GM21381 (cell line): ENCODE measurements at regions not wholly inside any gene's neighbourhood (a gene's known extent, or its start where the extent isn't known, plus 50 kb on each side); places are given as distances from the start of the nearest gene placed in this dataset.

ENCODE experiments used
- ATAC-seq: cut with Tn5 transposase; IDR thresholded peaks from one replicate; pipeline ENCODE4 v1.9.1; 2021; ENCODE audit warnings: mild to moderate bottlenecking, moderate library complexity; ENCODE audit not compliant: unreplicated experiment

DNA sequence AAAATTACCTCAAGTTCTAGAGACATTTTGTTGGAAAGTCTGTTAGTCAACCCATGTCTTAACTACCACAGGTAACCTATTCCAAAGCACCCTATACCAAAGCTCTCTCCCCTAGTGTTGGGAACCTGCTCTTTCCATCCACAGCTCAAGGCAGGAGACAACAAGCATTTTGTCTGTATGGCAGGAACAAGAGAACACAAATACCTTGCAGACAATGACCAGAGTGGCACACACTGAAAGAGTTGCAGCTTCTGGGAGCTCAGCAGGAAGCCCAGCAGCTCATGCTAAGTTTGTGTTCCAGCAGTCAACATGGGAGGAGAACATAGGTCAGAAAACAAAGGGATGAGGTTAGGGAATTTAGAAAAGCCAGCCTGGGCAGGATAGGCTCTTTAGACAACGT is 300.8 kb downstream of the HHIPL2 start:
- ATAC-seq = no peak

DNA sequence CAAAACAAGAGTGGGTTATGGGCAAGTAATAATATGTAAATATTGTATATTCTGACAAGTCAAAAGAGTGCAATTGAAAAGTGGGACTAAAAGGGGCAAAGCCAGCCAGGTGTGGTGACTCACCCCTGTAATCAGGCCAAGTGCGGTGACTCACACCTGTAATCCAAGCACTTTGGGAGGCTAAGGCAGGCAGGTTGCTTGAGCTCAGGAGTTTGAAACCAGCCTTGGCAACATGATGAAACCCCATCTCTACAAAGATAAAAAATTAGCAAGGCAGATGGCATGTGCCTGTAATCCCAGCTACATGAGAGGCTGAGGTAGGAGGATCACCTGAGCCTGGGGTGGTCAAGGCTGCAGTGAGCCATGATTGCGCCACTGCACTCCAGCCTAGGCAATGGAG is 304.0 kb downstream of the HHIPL2 start:
- no peak for ATAC-seq

DNA sequence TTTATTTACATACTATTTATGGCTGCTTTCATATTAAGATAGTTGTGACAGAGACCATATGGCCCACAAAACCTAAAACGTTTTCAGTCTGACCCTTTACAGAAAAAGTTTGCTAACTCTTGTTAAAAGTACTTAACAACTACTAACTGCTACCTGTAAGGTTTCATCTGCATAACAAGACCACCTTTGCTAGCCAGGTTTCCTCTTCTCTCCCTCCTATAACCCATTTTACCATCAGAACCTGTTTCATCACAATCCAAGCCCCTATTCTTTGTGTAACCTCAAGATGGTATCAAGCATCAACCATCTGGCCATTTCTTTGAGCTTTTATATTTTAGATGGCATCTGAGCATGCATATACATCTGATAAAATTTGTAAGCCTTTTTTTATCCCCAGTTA is 305.4 kb downstream of the HHIPL2 start:
- ATAC-seq = no peak

DNA sequence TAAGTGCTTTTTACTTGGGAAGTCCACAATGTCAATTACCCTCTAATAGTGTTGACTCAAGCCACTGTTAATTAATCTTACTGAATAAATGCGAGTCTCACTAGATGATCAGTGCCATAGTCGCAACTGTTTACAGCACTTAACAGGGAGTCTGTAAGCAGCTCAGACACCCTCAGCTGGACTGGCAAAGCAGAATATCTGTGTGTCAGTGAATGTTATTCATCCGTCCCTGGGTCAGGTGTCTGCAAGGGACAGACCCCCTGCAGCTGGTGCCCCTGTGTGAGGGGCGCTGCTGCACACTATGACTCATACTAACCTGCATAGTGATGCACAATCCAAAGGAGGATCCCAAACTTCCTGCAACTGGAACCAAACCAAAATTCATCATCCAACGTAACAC is 306.5 kb downstream of the HHIPL2 start:
- no peak for ATAC-seq

DNA sequence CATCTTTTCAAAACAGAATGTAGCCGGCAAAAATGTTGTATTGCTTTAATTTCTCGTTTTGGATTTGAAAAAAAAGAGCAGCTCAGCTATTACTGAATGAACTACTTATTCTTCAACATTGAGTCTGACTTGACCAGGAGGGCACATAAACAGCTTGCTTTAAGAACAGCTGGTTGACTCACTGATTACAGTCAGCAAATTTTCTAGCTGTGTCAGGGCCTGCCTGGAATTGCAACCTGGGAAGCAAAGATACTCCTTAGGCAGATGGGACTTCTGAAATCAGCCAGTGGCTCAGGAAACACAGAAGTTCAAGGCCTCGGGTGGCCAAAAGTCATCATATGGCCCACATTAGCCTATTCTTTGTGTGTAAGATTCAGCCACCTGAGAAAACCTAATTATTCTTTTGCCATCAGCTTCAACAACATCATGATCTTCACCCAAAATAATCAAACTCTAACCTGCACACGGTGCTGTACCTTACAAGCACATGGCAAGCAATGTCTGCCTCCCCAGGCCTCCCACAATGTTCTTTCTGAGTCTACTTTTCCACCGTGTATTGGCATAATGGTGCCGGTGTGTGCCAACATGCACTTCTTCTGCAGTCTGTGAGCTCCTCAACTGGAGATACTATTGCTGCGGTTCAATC is 307.2 kb downstream of the HHIPL2 start:
- no peak for ATAC-seq

DNA sequence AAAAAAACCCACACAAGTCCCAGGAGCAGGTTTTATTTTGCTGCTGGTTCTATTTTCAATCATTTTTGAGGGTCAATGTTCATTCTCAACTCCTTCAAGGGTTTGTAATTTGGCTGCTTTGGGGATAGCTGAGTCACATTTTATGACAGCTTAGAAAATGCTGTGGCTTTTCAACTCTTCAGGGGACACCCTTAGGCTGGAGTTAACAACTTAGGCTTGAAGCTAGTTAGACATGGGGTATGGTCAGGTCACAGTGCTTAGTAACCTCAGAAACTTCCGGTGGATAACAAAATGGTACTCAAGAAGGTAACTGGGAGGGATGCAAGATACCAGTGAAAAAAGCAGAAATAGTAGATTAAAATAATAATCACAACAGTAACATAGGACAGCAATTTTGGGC is 308.8 kb downstream of the HHIPL2 start:
- no peak for ATAC-seq

DNA sequence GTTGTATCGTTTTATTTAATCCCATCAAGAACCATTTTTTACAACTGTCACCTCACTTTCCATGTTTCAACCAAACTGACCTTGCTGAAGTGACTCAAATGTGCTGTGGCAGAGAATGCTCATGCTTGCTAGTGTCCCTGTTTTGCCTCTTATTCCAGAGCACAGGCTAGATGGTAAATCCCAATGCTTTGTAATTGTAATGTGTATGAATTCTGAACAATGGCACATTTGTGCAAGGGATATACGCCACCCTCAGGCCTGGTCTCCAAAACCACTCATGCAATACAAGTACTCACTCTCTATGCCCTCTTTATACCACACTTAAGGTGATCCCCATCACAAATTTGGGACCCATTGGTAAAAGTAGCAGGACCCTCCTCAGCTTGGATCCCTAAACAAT is 313.6 kb downstream of the HHIPL2 start:
- ATAC-seq = no peak

DNA sequence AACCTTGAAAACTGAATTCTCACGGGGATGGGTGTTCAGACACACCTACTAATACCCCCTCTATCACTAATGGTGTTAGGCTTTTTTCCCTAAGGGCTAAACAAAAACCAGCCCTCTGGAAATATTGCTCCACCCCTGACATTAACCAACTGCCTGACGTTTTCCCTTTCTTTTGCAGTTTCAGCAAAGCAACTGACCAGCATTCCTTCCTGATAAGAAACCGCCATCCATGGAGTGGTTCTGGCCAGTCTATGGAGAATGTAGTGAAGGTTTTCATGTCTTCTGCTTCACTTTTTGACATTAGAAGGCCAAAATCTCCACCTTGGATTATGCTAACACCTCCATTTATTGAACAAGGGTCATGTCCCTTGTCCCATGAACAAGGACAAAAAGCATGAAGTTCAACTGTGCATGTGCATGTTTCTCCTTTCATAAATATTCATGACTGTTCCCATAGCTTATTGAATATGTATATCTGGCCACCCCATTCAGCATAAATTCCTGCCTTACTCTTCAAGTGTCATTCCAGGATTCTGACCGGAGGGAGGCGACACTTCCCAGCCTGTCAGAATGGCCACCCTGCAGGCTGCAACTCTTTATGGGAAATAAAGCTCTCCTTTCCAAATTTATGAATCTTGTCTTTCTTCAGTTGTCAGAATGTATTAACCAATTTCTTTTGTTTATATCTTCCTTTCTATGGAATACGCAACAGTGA is 314.3 kb downstream of the HHIPL2 start:
- no peak for ATAC-seq

DNA sequence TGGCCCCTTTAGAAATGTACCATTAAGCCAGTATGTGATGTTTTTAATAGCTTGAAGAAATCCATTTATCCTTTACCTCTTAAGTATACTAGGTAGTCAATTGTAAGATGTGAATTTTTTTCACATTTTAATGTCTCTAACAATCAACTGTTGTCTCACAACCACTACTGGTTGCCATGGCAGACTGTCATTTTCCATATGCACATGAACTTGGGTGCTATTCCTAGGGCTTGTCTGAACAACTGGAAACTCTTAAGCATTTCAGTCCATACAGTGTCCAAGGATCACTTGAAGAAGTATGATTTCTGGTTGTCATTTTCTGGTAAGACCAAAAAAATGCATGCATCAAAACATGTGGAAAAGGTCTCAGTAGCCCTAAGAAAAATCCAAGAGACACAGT is 315.1 kb downstream of the HHIPL2 start:
- ATAC-seq = no peak

DNA sequence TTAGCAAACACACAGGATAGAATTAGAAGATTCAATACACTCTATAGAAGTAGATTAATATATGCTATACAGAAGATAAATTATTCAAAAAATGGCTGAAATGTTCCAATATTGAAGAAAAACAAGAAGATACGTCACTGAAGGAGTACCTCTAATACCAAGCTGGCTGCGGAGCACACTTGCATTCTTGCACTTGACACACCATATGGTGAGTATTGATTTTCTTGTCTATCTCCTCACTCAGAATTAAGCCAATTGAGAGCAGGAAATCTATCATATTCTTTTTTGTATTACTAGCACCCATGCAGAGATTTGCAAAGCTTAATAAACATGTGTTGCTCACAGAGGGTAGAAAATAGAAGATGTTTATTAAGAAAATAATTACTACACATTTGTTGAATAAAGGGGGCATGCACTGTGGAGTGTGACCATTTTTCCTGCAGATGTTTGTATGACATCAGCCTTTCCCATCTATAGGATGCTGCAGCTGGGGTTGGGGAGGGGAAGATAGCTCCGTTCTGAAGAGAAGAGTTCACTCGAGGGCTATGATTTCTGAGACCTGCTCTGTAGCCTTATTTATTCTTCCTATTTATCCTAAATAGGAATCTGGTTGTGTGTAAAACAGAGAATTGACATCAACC is 318.1 kb downstream of the HHIPL2 start:
- ATAC-seq = no peak

DNA sequence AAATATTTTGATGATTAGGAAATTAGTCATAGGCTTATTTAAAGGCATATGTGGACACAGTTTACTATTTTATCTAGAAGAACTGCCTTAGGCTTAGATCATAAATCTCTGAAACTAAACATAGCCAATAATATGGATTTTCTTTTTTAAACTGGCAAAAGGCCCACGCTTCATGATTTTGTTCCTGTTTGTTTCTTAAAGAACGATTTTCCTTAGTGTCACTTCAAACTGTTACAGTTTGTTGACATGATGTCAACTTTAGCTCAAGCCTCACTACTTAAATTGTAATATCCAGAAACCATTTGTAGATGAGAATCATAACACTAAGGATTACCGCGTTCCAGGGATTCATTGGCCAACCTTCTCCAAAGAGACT is 322.6 kb downstream of the HHIPL2 start:
- ATAC-seq = no peak

DNA sequence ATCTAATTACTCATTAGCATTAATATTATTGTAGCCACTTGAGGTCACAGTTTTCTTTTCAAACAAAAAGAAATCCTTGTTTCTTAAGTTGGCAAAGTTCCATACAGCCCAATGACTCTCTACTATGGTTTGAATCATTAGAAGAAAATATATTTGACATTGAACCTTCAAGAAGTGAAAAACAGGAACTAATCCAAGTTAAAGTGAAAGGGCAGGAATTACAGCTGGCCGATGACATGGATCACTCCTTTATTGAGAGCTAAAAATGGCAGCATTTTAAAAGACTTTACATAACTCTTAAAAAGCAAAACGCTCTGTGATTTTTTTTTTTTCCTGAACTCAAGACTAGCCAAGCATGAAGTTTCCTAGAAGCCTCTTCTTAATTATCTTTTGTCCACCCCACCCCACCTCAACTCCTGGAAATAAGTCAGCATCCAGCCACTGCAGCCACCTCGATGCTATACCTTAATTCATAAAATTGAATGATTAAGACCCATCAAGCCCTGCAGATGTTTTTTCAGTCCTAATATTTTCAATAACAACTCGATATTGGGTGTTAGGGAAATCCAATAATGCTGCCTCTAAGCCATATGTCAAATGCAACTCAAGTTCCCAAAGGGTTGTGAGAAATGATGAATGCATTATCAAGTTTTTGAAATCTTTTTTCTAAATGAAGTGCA is 323.1 kb downstream of the HHIPL2 start:
- ATAC-seq = no peak

DNA sequence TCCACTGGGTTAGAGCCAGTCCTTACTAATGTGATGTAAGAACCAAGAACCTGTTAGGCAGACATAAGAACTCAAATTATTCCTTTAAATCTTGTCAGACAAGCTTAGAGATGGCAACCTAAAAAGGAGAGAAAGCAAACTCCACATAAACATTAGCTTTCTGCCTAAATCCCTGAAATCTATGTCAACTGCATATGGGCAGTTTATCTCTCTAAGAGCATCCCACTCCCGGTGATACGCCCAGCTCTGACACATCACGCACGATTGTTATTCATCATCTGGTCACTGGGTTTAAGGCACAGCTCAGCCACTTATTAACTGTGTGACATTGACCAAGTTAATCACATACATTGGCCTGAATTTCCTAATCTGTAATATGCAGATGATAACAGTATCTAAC is 323.7 kb downstream of the HHIPL2 start:
- no peak for ATAC-seq

DNA sequence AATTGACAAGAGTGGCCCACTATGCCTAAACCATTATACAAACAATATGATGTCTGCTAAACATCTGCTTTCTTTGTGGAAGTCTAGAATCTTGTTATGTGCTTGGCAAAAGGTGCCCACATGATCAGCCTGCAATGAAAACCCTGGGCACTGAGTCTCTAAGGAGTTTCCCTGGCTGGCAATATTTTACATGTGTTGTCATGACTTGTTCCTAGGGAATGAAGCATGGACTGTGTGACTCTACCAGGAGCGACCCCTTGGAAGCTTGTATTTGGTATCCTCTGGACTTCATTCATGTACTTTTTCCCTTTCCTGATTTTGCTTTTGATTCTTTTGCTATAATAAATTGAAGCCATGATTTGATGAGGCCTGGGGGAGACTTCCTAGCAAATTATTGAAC is 324.9 kb downstream of the HHIPL2 start:
- ATAC-seq = no peak

DNA sequence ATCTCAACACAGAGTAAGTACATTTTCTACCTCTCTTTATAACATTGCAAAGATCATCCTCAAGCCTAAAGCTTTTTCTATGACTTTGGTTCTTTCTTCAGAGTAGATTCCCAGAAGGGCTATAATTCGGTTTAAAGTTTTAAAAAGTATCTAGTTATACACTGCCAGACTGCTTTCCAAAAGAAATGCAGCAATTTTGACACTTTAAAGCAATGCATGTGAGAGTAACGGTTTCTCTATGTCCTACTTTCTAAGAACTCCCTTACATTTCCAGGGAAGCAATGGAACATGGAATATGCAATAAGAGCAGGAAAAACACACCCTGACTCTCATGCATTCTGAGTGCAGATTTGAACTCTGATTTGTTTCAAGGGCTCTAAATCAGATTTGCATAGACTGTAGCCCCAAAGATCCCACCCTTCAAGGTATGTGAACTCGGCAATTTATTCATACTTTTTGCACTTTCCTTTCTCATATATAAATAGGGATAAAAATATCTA is 331.6 kb downstream of the HHIPL2 start:
- ATAC-seq = no peak

DNA sequence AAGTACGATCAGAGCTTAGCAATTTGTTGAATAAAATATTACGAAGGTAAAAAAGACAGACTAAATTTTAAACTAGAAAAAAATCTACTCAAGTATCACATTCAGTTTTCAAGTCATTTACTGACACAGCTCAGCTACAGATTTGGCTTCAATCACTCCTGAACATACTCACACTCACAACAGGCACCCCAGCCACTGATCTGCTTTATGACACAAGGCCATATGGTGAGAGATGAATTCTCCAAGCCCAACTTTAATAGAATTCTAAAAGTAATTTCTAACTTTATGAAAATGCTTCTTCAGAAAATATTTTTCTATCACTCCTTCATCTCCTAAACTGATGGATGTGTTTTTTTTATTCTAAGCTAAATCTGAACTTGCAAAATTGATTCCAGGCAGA is 337.1 kb downstream of the HHIPL2 start:
- no peak for ATAC-seq

DNA sequence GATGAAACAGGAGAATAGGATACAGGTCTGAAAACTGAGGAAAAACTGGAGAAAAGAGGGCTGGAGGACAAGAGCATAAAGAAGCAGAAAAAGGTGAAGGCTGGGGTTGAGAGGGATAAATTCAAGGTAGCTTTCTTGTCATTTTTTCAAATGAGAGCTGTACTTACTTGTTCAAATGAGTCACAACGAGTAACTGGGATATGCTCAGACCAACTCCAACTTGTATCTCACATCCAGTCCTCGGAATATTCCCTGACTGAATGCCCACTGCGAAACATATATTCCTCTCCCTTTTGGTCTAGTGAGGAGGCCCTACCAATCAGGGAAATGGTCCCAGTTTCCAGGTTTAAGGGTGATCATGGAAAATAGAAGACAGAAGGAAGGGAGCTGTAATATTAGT is 343.4 kb downstream of the HHIPL2 start:
- no peak for ATAC-seq

DNA sequence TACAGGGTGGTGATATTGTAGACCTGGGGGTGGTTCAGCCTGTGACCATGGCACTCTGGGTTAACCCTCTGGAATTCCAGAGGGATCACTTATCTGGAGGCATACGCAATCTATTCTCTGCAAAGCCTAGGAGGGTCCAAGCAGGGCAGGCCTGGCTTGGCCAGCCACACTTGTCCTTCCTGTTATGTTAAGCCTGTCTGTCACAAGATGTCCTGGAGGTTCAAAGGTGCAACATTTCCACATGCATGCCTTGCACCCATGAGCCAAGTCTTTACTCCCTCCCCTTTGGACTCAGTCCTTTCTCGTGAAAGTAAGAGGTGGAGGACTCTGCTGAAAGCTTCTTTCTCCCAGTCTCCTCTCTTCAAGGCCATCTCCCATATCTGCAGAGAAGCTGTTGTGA is 345.1 kb downstream of the HHIPL2 start:
- ATAC-seq = no peak

DNA sequence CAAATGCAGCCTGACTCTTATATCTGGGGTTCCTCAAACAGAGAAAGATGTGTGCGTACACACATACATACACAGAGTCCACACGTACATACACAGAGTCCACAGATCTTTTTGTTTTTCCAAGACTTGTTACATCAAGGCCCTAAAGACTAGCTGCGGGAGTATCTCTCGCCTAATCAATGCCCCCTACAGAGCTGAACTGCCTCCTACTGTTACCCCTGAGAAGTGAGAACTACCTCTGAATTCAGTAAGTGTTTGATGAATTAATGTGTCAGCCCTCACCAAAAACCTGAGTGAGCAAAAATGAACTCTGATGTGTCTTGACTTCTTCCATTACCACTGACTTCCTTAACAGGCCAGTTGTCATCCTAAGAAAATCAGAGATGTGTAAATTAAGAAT is 351.2 kb downstream of the HHIPL2 start:
- no peak for ATAC-seq

DNA sequence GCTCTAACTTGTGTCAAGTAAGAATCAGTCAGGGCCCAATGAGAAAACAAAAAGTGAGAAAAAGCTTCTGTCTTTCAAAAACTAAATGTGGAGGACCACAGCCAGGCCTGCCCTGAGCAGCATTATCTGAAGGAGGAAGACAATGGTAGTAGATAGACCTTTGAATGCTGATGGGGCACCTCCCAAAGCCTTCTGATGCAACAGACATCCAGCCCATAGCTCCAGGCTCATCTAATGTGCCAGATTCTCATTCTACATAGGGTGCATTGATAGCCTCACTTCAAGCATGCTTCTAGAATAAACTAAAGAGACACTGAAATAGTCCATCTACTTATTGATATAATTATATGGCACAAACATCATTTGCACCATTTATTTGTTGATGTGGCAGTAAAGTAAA is 351.6 kb downstream of the HHIPL2 start:
- ATAC-seq = no peak

DNA sequence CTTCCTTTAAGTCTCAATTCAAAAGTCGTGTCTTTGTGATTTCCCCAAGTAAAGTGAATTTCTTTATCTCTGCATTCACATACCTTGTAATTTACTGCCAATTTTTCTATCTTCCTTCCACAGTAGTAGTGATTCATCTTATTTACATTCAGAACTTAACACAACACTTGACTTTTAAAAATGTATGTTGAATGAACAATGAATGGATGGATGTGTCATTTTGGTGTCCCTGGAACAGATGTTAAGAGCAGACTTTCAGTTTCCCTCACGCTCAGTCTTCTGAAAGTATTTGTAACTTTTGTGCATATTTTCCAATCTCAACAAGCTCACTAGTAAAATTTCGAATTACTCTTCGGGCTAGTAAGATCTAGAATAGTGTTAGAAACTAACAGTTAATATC is 352.0 kb downstream of the HHIPL2 start:
- no peak for ATAC-seq

DNA sequence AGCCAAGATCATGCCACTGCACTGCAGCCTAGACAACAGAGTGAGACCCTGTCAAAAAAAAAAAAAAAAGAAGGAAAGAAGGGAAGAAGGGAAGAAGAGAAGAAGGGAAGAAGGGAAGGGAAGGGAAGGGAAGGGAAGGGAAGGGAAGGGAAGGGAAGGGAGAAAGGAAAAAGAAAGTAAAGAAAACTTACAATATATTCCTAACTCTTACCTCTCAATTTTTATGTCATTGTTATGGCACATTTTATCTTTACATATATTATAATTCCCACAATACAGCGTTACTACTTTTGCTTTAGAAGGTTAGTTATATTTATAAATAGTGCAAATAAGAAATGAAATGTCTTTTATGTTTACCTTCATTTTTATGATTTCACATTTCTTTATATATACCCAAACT is 358.7 kb downstream of the HHIPL2 start:
- ATAC-seq = no peak
